Spinal cord (tissue), 9 donors: ENCODE measurements at regions not wholly inside any gene's neighbourhood (a gene's known extent, or its start where the extent isn't known, plus 50 kb on each side); places are given as distances from the start of the nearest gene placed in this dataset.

Source experiments
- DNase-seq, 6 donors: peaks; one replicate each; pipeline versions ENCODE4 v3.0.0 to v3.0.0-alpha.2; 2013 to 2015; ENCODE audit warnings: low spot score in 6 of 6, low read depth in 4 of 6
- H3K27ac ChIP-seq: one replicate; pipeline ENCODE4 v1.5.1; 2013; ENCODE audit warnings: low read depth, low read length, control low read depth
- H3K27me3 ChIP-seq: one replicate; pipeline ENCODE4 v1.6.1; 2013; ENCODE audit warnings: low read length; ENCODE audit not compliant: control insufficient read depth, insufficient read depth
- H3K36me3 ChIP-seq: one replicate; pipeline ENCODE4 v1.6.1; 2013; ENCODE audit warnings: low read length; ENCODE audit not compliant: control insufficient read depth, insufficient read depth
- H3K4me1 ChIP-seq: one replicate; pipeline ENCODE4 v1.6.1; 2013; ENCODE audit warnings: low read length; ENCODE audit not compliant: control insufficient read depth, insufficient read depth
- H3K4me3 ChIP-seq: one replicate; pipeline ENCODE4 v1.5.1; 2013; ENCODE audit warnings: low read depth, low read length, control low read depth
- H3K9me3 ChIP-seq: one replicate; pipeline ENCODE4 v1.6.1; 2013; ENCODE audit warnings: low read length; ENCODE audit not compliant: control insufficient read depth, insufficient read depth
- WGBS: methylation state at CpG from one replicate; pipeline ENCODE4 v1.1.5; 2013; ENCODE audit warnings: missing lambda C conversion rate; ENCODE audit not compliant: insufficient coverage; 5-methylcytosine and 5-hydroxymethylcytosine counted together
- donor health status: healthy.

- Histone ChIP-seq H3K4me3 (no peak overlapping the region), H3K9me3 (no peaks in the 10 kb centered on the region), H3K27ac (no peak overlapping the region), H3K27me3 (no peaks in the 10 kb centered on the region), H3K36me3 (no peaks in the 10 kb centered on the region), H3K4me1 (no peaks in the 10 kb centered on the region)
- WGBS, result 92% methylated on average over 2 of the region's 5 CpGs
- no peak for DNase-seq
Observed at GRCh38 chrX:34881671-34882070, 60.9 kb upstream of the FAM47B start.

GRCh38 chrX:34884817-34885216, 57.8 kb upstream of the FAM47B start:
- no peaks in the 10 kb centered on the region for H3K4me1 ChIP-seq
- H3K27me3 ChIP-seq, result no peaks in the 10 kb centered on the region
- no peak for DNase-seq
- 61% methylated on average over 2 of the region's 2 CpGs for WGBS
- no peak overlapping the region for H3K4me3 ChIP-seq
- no peaks in the 10 kb centered on the region for H3K36me3 ChIP-seq
- no peak overlapping the region for H3K27ac ChIP-seq
- no peaks in the 10 kb centered on the region for H3K9me3 ChIP-seq

- no peak overlapping the region for H3K27ac ChIP-seq
- no peaks in the 10 kb centered on the region for H3K36me3 ChIP-seq
- no peak overlapping the region for H3K4me3 ChIP-seq
- DNase-seq, result no peak
- H3K4me1 ChIP-seq, result no peaks in the 10 kb centered on the region
- no peaks in the 10 kb centered on the region for H3K9me3 ChIP-seq
- H3K27me3 ChIP-seq, result no peaks in the 10 kb centered on the region
- WGBS, result 83% methylated on average over 1 of the region's 1 CpG
Observed at GRCh38 chrX:34886011-34886410, 56.6 kb upstream of the FAM47B start.

GRCh38 chrX:34891391-34891790, 51.2 kb upstream of the FAM47B start:
- H3K27ac ChIP-seq, result no peak overlapping the region
- no peak overlapping the region for H3K4me3 ChIP-seq
- no peaks in the 10 kb centered on the region for H3K36me3 ChIP-seq
- H3K4me1 ChIP-seq, result no peaks in the 10 kb centered on the region
- 40% methylated on average over 1 of the region's 3 CpGs for WGBS
- H3K9me3 ChIP-seq, result no peaks in the 10 kb centered on the region
- no peak for DNase-seq
- H3K27me3 ChIP-seq, result no peaks in the 10 kb centered on the region
